ENCODE measurements at regions not wholly inside any gene's neighbourhood (a gene's known extent, or its start where the extent isn't known, plus 50 kb on each side); places are given as distances from the start of the nearest gene placed in this dataset.
"Not testable (repeated sequence)": the region's sequence is repeated elsewhere in the genome, so short reads cannot be mapped to it uniquely, and the experiment has no call there.

DNA sequence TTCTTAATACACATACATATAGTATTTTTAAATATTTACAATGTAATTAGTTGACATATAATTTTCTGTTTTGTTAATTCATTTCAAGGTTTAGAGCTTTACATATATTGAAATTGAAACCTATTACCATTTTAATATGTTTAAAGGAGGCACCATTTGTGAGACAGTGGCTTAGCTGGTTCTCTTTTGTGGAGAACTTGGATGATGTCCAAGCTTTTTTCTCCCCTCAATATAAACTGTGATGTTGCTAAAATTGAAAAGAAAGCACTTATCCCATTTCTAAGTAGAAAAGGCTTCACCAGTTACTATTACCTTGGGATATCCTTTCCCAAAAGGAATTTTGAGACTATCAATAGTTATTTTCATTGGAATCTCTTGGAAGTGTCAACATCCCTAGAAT is 707.2 kb downstream of the NTRK3 start:
- no peaks in the 10 kb centered on the region for H3K4me1 Mint-ChIP-seq
- ATAC-seq (replicated peaks; ENCODE audit: extremely low read depth, poor library complexity, severe bottlenecking): no peak
- no peaks in the 10 kb centered on the region for H3K36me3 Mint-ChIP-seq (ENCODE audit: insufficient read depth)
- no peak overlapping the region for H3K4me3 Mint-ChIP-seq
- H3K27ac Mint-ChIP-seq (ENCODE audit: low read depth): no peak overlapping the region
- DNase-seq (ENCODE audit: low spot score in 2 of 2): no peak
- H3K27me3 Mint-ChIP-seq: peaks cover 13% of the 10 kb centered on the region
- peaks cover 16% of the 10 kb centered on the region for H3K9me3 Mint-ChIP-seq

DNA sequence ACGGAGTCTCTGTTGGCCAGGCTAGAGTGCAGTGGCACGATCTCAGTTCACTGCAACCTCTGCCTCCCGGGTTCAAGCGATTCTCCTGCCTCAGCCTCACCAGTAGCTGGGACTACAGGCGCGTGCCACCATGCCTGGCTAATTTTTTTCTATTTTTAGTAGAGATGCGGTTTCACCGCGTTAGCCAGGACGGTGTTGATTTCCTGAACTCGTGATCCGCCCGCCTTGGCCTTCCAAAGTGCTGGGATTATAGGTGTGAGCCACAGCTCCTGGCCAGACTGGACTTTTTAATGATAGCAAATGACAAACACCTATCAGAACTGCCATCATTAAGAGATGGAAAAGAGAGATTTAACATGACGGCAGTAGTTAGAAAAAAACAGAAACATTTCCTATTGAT is 707.9 kb downstream of the NTRK3 start:
- not testable (repeated sequence) for ATAC-seq (replicated peaks; ENCODE audit: extremely low read depth, poor library complexity, severe bottlenecking); H3K4me1 Mint-ChIP-seq; H3K27ac Mint-ChIP-seq (ENCODE audit: low read depth); H3K4me3 Mint-ChIP-seq; H3K27me3 Mint-ChIP-seq; DNase-seq (ENCODE audit: low spot score in 2 of 2); H3K9me3 Mint-ChIP-seq; H3K36me3 Mint-ChIP-seq (ENCODE audit: insufficient read depth)

DNA sequence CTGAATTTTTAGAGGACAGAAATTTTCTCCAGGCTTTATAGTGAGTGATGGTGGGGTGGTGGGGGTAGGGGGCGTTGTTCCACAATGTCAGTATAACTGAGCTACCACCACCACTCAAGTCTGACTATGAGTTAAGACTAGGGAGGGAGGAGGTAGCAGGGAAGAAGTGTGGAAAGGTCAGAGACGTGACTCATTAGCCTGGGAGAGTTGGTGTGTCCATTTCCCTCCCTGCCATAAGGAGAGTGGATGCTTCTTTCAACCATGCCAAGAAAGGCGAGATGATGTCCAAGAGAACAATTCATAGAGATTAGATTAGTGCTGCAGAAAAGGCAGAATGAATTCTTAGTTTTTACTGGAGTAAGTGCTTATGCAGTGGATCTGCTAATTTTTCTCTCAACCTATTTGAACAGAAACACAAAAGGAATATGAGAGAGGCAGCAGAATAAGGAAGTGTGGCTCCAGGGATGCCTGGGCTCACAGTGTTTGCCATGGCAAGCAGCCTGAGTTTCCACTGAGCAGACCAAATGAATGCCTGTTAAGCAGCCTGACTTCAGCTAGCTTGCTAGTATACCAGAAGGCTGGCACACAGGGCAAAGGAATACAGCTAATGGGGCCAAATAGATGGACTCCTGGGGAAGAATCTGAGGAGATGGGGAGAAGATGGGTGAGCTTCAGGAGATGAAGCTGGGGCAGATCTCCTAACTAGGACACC is 708.9 kb downstream of the NTRK3 start:
- Mint-ChIP-seq H3K36me3 (ENCODE audit: insufficient read depth) (no peaks in the 10 kb centered on the region), H3K4me1 (no peaks in the 10 kb centered on the region), H3K9me3 (peaks cover 5% of the 10 kb centered on the region), H3K4me3 (no peak overlapping the region), H3K27me3 (no peaks in the 10 kb centered on the region), H3K27ac (ENCODE audit: low read depth) (no peak overlapping the region)
- no peak for ATAC-seq (replicated peaks; ENCODE audit: extremely low read depth, poor library complexity, severe bottlenecking)
- no peak for DNase-seq (ENCODE audit: low spot score in 2 of 2)

DNA sequence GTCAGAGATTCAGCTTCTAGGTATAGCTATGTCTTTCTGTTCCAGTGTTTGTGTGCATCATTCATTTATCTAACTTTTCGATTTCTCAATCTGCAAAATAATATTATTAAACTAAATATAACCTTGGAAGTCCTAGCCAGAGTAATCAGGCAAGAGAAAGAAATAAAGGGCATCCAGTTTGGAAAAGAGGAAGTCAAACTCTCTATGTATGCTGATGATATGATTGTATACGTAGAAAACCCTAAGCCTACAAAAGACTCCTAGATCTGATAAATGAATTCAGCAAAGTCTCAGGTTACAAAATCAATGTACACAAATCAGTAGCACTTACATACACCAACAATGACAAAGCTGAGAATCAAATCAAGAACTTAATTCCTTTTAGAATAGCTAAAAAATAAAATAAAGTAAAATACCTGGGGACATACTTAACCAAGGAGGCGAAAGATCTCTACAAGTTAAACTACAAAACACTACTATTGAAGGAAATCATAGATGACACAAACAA is 718.2 kb downstream of the NTRK3 start:
- ATAC-seq (replicated peaks; ENCODE audit: extremely low read depth, poor library complexity, severe bottlenecking) (no peak), DNase-seq (ENCODE audit: low spot score in 2 of 2) (no peak)
- Mint-ChIP-seq H3K27me3 (no peaks in the 10 kb centered on the region), H3K36me3 (ENCODE audit: insufficient read depth) (no peaks in the 10 kb centered on the region), H3K9me3 (no peaks in the 10 kb centered on the region), H3K27ac (ENCODE audit: low read depth) (no peak overlapping the region), H3K4me1 (no peaks in the 10 kb centered on the region), H3K4me3 (no peak overlapping the region)

DNA sequence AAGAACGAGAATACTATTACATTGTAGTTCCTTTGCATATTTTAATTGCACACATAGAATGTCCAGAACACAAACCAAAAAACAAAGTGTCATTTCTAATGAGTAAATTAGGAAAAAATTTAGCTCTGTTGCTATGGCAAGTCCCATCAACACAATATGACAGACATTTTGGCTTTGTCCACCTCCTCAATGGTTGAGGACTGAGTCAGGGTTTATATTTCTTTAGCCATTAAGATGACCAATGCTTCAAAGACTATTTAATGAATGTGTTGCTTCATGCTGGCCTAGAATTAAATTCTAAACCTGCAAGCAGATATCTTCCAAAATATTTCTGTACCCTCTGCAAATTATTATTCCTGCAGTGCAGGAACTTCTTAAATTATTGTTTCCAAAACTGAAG is 719.2 kb downstream of the NTRK3 start:
- Mint-ChIP-seq H3K4me1 (no peaks in the 10 kb centered on the region), H3K4me3 (no peak overlapping the region), H3K27me3 (no peaks in the 10 kb centered on the region), H3K27ac (ENCODE audit: low read depth) (no peak overlapping the region), H3K36me3 (ENCODE audit: insufficient read depth) (no peaks in the 10 kb centered on the region), H3K9me3 (no peaks in the 10 kb centered on the region)
- ATAC-seq (replicated peaks; ENCODE audit: extremely low read depth, poor library complexity, severe bottlenecking): no peak
- DNase-seq (ENCODE audit: low spot score in 2 of 2): no peak

DNA sequence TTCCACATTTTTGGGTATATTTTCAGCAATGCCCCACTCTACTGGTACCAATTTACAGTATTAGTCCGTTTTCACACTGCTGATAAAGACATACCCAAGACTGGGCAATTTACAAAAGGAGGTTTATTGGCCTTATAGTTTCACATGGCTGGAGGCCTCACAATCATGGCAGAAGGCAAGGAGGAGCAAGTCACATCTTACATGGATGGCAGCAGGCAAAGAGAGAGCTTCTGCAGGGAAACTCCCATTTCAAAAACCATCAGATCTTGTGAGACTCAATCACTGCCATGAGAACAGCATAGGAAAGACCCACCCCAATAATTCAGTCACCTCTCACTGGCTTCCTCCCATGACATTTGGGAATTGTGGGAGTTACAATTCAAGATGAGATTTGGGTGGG is 722.9 kb downstream of the NTRK3 start:
- H3K9me3 Mint-ChIP-seq; H3K27me3 Mint-ChIP-seq; H3K36me3 Mint-ChIP-seq (ENCODE audit: insufficient read depth); H3K27ac Mint-ChIP-seq (ENCODE audit: low read depth); H3K4me1 Mint-ChIP-seq; DNase-seq (ENCODE audit: low spot score in 2 of 2); H3K4me3 Mint-ChIP-seq; ATAC-seq (replicated peaks; ENCODE audit: extremely low read depth, poor library complexity, severe bottlenecking): not testable (repeated sequence)

DNA sequence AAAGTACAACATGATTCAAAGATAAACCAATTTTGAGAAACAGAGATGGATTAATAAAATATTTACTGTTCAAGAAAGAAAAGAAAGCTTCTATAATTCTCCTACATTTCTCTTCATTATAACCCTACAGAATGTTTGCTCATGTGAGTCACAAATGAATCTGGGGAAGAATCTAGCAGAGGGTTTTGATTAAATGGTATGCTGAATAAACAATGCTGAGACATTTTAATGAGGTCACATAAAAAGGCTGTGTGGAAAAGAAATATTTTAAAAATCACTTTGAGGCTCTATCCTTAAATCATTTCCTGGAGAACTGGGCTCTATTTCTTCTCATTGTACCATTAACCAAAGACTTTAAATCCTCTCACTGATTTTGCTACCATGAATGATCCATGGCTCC is 727.7 kb downstream of the NTRK3 start:
- no peak overlapping the region for H3K4me3 Mint-ChIP-seq
- DNase-seq (ENCODE audit: low spot score in 2 of 2) (no peak), ATAC-seq (replicated peaks; ENCODE audit: extremely low read depth, poor library complexity, severe bottlenecking) (no peak)
- no peak overlapping the region for H3K27ac Mint-ChIP-seq (ENCODE audit: low read depth)
- no peaks in the 10 kb centered on the region for H3K9me3 Mint-ChIP-seq
- no peaks in the 10 kb centered on the region for H3K27me3 Mint-ChIP-seq
- no peaks in the 10 kb centered on the region for H3K4me1 Mint-ChIP-seq
- no peaks in the 10 kb centered on the region for H3K36me3 Mint-ChIP-seq (ENCODE audit: insufficient read depth)

DNA sequence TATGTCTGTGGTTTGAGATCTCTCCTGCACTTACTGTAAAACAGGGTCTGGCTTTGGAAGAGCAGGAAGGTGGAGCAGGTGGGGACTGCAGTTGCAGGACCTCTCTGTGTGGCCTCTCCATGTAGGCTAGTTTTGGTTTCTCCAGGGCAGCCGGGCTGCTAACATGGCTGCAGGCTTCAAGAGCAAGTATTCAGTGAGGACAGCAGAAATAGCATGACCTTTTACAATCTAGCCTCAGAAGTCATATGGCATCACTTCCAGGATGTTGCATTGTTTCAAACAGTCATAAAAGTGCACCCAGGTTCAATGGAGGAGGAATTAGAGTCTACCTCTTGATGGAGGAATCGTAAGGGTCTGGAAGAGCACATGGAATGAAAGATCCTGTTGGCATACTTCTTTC is 728.7 kb downstream of the NTRK3 start:
- Mint-ChIP-seq H3K9me3 (no peaks in the 10 kb centered on the region), H3K4me3 (no peak overlapping the region), H3K4me1 (no peaks in the 10 kb centered on the region), H3K36me3 (ENCODE audit: insufficient read depth) (no peaks in the 10 kb centered on the region), H3K27ac (ENCODE audit: low read depth) (no peak overlapping the region), H3K27me3 (no peaks in the 10 kb centered on the region)
- no peak for DNase-seq (ENCODE audit: low spot score in 2 of 2)
- ATAC-seq (replicated peaks; ENCODE audit: extremely low read depth, poor library complexity, severe bottlenecking): no peak

DNA sequence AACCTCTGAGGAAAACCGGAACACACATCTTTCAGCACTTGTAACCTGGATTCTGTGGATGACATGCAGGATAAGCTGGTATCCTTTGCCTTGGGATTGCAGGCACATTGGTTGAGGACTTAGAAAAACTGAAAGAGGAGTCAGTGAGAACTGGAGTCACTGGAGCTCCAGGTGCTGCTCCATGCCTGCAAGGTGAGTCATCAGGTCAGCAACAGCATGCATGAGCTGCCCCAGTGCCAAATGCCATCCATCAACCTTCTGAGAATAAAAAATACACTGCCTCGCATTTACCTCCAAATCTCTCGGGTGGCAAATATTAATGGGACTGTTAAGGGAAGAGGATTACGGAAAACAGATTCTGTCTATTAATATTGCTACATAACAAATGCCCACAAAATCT is 729.1 kb downstream of the NTRK3 start:
- DNase-seq (ENCODE audit: low spot score in 2 of 2) (no peak), ATAC-seq (replicated peaks; ENCODE audit: extremely low read depth, poor library complexity, severe bottlenecking) (no peak)
- Mint-ChIP-seq H3K36me3 (ENCODE audit: insufficient read depth) (no peaks in the 10 kb centered on the region), H3K27ac (ENCODE audit: low read depth) (no peak overlapping the region), H3K27me3 (no peaks in the 10 kb centered on the region), H3K9me3 (no peaks in the 10 kb centered on the region), H3K4me3 (no peak overlapping the region), H3K4me1 (no peaks in the 10 kb centered on the region)

DNA sequence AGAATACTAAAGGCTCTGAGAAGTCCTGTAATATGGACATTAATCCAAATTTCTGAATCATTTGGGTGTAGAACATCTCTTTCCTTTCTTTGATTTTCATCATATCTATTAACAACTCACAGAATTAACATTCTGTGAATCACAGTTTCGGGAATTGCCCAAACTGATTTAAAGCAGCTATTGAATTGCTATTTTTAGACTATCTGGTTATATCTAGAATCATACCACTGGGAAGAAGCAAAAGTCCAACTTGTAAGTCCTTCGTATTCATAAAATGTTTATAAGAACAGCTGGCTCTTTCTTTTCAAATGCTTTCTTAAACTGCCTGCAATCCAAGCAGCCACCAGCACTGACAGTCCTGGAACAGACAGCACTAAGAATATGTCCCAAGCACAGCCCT is 733.0 kb downstream of the NTRK3 start:
- no peak overlapping the region for H3K27ac Mint-ChIP-seq (ENCODE audit: low read depth)
- no peak for DNase-seq (ENCODE audit: low spot score in 2 of 2)
- H3K9me3 Mint-ChIP-seq: no peaks in the 10 kb centered on the region
- no peaks in the 10 kb centered on the region for H3K27me3 Mint-ChIP-seq
- no peak for ATAC-seq (replicated peaks; ENCODE audit: extremely low read depth, poor library complexity, severe bottlenecking)
- H3K4me3 Mint-ChIP-seq: no peak overlapping the region
- no peaks in the 10 kb centered on the region for H3K4me1 Mint-ChIP-seq
- H3K36me3 Mint-ChIP-seq (ENCODE audit: insufficient read depth): no peaks in the 10 kb centered on the region

DNA sequence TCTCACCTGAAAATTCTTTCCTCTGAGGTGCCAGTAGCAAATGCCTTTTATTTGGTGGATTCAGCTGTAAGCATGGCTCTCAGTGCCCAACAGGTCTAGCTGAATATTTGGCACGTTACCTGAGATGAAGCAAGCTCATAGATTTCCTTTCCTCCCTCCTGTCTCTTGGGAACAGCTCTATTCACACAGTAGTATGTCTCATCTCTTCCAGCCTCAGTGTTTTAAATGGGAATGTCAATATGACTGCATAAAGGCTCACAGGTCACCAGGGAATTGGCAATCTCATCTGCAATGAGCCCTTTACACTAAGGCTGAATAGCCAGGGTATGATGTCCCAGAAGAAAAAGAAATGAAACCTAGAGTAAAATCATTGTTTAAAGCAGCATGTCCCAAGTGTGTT is 733.5 kb downstream of the NTRK3 start:
- no peak for DNase-seq (ENCODE audit: low spot score in 2 of 2)
- Mint-ChIP-seq H3K36me3 (ENCODE audit: insufficient read depth) (no peaks in the 10 kb centered on the region), H3K27ac (ENCODE audit: low read depth) (no peak overlapping the region), H3K4me1 (no peaks in the 10 kb centered on the region), H3K27me3 (no peaks in the 10 kb centered on the region), H3K9me3 (peaks cover 2% of the 10 kb centered on the region), H3K4me3 (no peak overlapping the region)
- ATAC-seq (replicated peaks; ENCODE audit: extremely low read depth, poor library complexity, severe bottlenecking): no peak

DNA sequence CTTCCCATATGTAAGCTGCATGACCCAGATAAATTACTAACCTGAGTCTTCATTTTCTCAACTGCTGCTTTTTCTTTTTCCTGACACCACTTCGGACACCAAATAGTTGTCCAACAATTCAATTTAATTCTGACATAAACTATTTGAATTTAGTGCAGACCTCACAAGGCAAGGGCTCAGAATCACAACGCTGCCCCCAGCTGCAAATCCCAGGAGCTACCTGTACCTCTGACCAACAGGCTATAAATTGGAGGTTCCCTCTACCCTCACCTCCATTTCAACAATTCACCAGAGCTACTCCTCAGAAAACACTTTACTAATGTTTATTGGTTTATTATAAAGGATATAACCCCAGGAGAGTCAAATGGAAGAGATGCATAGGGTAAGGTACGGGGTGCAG is 737.6 kb downstream of the NTRK3 start:
- Mint-ChIP-seq H3K4me3 (no peak overlapping the region), H3K36me3 (ENCODE audit: insufficient read depth) (no peaks in the 10 kb centered on the region), H3K27ac (ENCODE audit: low read depth) (no peak overlapping the region), H3K27me3 (no peaks in the 10 kb centered on the region), H3K4me1 (no peaks in the 10 kb centered on the region), H3K9me3 (peaks cover 5% of the 10 kb centered on the region)
- ATAC-seq (replicated peaks; ENCODE audit: extremely low read depth, poor library complexity, severe bottlenecking): no peak
- DNase-seq (ENCODE audit: low spot score in 2 of 2): no peak

DNA sequence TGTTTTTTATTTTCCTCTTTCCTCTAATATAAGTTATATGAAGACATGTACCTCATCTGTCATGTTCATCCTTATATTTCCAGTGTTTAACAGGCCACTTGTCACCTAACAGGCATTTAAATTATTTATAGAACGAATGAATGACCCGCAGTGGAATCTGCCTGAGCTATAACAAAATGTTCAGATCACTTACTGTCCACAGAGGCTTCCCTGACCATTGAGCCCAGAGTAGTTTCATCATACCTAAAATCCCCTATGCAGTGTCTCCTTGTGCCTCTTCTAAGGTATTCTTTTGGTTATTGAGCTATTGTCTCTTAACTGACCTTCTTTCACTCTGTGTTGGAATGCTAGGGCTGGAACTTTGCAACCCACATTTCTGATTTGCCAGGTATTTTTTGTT is 748.5 kb downstream of the NTRK3 start:
- Mint-ChIP-seq H3K4me3 (no peak overlapping the region), H3K4me1 (no peaks in the 10 kb centered on the region), H3K27ac (ENCODE audit: low read depth) (no peak overlapping the region), H3K9me3 (peaks cover 6% of the 10 kb centered on the region), H3K27me3 (peaks cover 10% of the 10 kb centered on the region), H3K36me3 (ENCODE audit: insufficient read depth) (peaks cover 2% of the 10 kb centered on the region)
- no peak for ATAC-seq (replicated peaks; ENCODE audit: extremely low read depth, poor library complexity, severe bottlenecking)
- DNase-seq (ENCODE audit: low spot score in 2 of 2): no peak
